ENCODE measurements at regions not wholly inside any gene's neighbourhood (a gene's known extent, or its start where the extent isn't known, plus 50 kb on each side); places are given as distances from the start of the nearest gene placed in this dataset.

- H3K4me3 Mint-ChIP-seq (ENCODE audit: unreplicated experiment): no peak overlapping the region
- ChIA-PET POLR2A (no interaction called here), CTCF (no interaction called here)
- H3K36me3 ChIP-seq (ENCODE audit: control insufficient read depth, insufficient read depth, low read length): no peaks in the 10 kb centered on the region
- intact Hi-C loops (cut with micrococcal nuclease; ENCODE audit: unreplicated experiment): no loop called here
- H3K9me3 ChIP-seq: no peaks in the 10 kb centered on the region
- DNase-seq: no peak
- no peaks in the 10 kb centered on the region for H3K36me3 Mint-ChIP-seq (ENCODE audit: insufficient read depth, unreplicated experiment)
- H3K27me3 Mint-ChIP-seq (ENCODE audit: insufficient read depth, unreplicated experiment): no peaks in the 10 kb centered on the region
- H3K9me3 Mint-ChIP-seq (ENCODE audit: unreplicated experiment): no peaks in the 10 kb centered on the region
- no TSS peak for BruUV-seq (replicated peaks)
- H3K27me3 ChIP-seq (replicated peaks; ENCODE audit: control insufficient read depth, insufficient read depth, low read length): no peaks in the 10 kb centered on the region
- H3K4me3 ChIP-seq (ENCODE audit: low read depth, low read length): no peak overlapping the region
- no peak for TF ChIP-seq CTCF (IDR thresholded peaks at IDR 0.05; ENCODE audit: insufficient read depth in 1 of 2, low read depth in 1 of 2, low read length in 1 of 2, severe bottlenecking in 1 of 2, unreplicated experiment in 1 of 2)
- H3K4me1 Mint-ChIP-seq (ENCODE audit: low read depth, unreplicated experiment): no peaks in the 10 kb centered on the region
- no peaks in the 10 kb centered on the region for H3K4me1 ChIP-seq
- no peak overlapping the region for H3K27ac Mint-ChIP-seq (ENCODE audit: unreplicated experiment)
These were observed 567.9 kb downstream of the CCDC171 start for GRCh38 chr9:16120727-16121126.

GRCh38 chr9:16121168-16121567, 568.3 kb downstream of the CCDC171 start:
- no peak for TF ChIP-seq CTCF (IDR thresholded peaks at IDR 0.05; ENCODE audit: insufficient read depth in 1 of 2, low read depth in 1 of 2, low read length in 1 of 2, severe bottlenecking in 1 of 2, unreplicated experiment in 1 of 2)
- no peak overlapping the region for H3K4me3 Mint-ChIP-seq (ENCODE audit: unreplicated experiment)
- no TSS peak for BruUV-seq (replicated peaks)
- no peaks in the 10 kb centered on the region for H3K9me3 Mint-ChIP-seq (ENCODE audit: unreplicated experiment)
- Histone ChIP-seq H3K4me3 (ENCODE audit: low read depth, low read length) (no peak overlapping the region), H3K9me3 (no peaks in the 10 kb centered on the region), H3K27me3 (replicated peaks; ENCODE audit: control insufficient read depth, insufficient read depth, low read length) (no peaks in the 10 kb centered on the region), H3K4me1 (no peaks in the 10 kb centered on the region), H3K36me3 (ENCODE audit: control insufficient read depth, insufficient read depth, low read length) (no peaks in the 10 kb centered on the region)
- H3K36me3 Mint-ChIP-seq (ENCODE audit: insufficient read depth, unreplicated experiment): no peaks in the 10 kb centered on the region
- POLR2A ChIA-PET: no interaction called here
- H3K27ac Mint-ChIP-seq (ENCODE audit: unreplicated experiment): no peak overlapping the region
- no peak for DNase-seq
- intact Hi-C loops (cut with micrococcal nuclease; ENCODE audit: unreplicated experiment): no loop called here
- H3K27me3 Mint-ChIP-seq (ENCODE audit: insufficient read depth, unreplicated experiment): no peaks in the 10 kb centered on the region
- CTCF ChIA-PET: no interaction called here
- no peaks in the 10 kb centered on the region for H3K4me1 Mint-ChIP-seq (ENCODE audit: low read depth, unreplicated experiment)

GRCh38 chr9:16121601-16122286, 568.9 kb downstream of the CCDC171 start:
- Mint-ChIP-seq H3K27me3 (ENCODE audit: insufficient read depth, unreplicated experiment) (no peaks in the 10 kb centered on the region), H3K27ac (ENCODE audit: unreplicated experiment) (no peak overlapping the region), H3K36me3 (ENCODE audit: insufficient read depth, unreplicated experiment) (no peaks in the 10 kb centered on the region), H3K9me3 (ENCODE audit: unreplicated experiment) (no peaks in the 10 kb centered on the region), H3K4me3 (ENCODE audit: unreplicated experiment) (no peak overlapping the region), H3K4me1 (ENCODE audit: low read depth, unreplicated experiment) (no peaks in the 10 kb centered on the region)
- CTCF ChIA-PET: no interaction called here
- no peaks in the 10 kb centered on the region for H3K9me3 ChIP-seq
- DNase-seq: no peak
- no TSS peak for BruUV-seq (replicated peaks)
- no peaks in the 10 kb centered on the region for H3K27me3 ChIP-seq (replicated peaks; ENCODE audit: control insufficient read depth, insufficient read depth, low read length)
- POLR2A ChIA-PET: no interaction called here
- intact Hi-C loops (cut with micrococcal nuclease; ENCODE audit: unreplicated experiment): no loop called here
- no peaks in the 10 kb centered on the region for H3K36me3 ChIP-seq (ENCODE audit: control insufficient read depth, insufficient read depth, low read length)
- TF ChIP-seq CTCF (IDR thresholded peaks at IDR 0.05; ENCODE audit: insufficient read depth in 1 of 2, low read depth in 1 of 2, low read length in 1 of 2, severe bottlenecking in 1 of 2, unreplicated experiment in 1 of 2): no peak
- H3K4me3 ChIP-seq (ENCODE audit: low read depth, low read length): no peak overlapping the region
- H3K4me1 ChIP-seq: no peaks in the 10 kb centered on the region

Measured in Caco-2 (cell line).